Gastroesophageal sphincter (tissue), 4 donors: ENCODE measurements at regions not wholly inside any gene's neighbourhood (a gene's known extent, or its start where the extent isn't known, plus 50 kb on each side); places are given as distances from the start of the nearest gene placed in this dataset.

ENCODE experiments used
- ATAC-seq: fragments of 150-250 bp; one replicate; pipeline ENCODE4 v1.9.1; 2016; ENCODE audit warnings: mild to moderate bottlenecking, moderate library complexity
- H3K27ac ChIP-seq, 4 donors: fragments of 200-600 bp; sonication (generic) in 3 of 4; 1 replicate in 3 of 4; 2 replicates in 1 of 4; pipeline ENCODE4 v1.5.1; 2016 to 2019
- H3K27me3 ChIP-seq: fragments of 200-600 bp; sonication (generic); one replicate; pipeline ENCODE4 v1.5.1; 2019
- H3K36me3 ChIP-seq, 2 donors: fragments of 200-600 bp; sonication (generic); one replicate each; pipeline ENCODE4 v1.5.1; 2019; ENCODE audit warnings: control low read depth in 1 of 2
- H3K4me1 ChIP-seq, 3 donors: fragments of 200-600 bp; sonication (generic); 1 replicate in 2 of 3; 2 replicates in 1 of 3; pipeline ENCODE4 v1.5.1; 2016 to 2019; ENCODE audit warnings: control low read depth in 2 of 3
- H3K4me3 ChIP-seq, 2 donors: fragments of 200-600 bp; sonication (generic); one replicate each; pipeline ENCODE4 v1.5.1; 2019; ENCODE audit warnings: mild to moderate bottlenecking in 1 of 2, moderate library complexity in 1 of 2
- H3K9me3 ChIP-seq, 3 donors: fragments of 200-600 bp; sonication (generic); one replicate each; pipeline ENCODE4 v1.5.1; 2017 to 2019; ENCODE audit warnings: control low read depth in 2 of 3
- EP300 ChIP-seq: sonication (generic); formaldehyde crosslinking; IDR thresholded peaks from one replicate; pipeline ENCODE4 v1.6.1; 2017; ENCODE audit warnings: antibody characterized with exemption, mild to moderate bottlenecking
- POLR2A ChIP-seq, 2 donors: fragments of 450-650 bp; IDR thresholded peaks; one replicate each; pipeline ENCODE4 v1.6.1; 2017; ENCODE audit warnings: antibody characterized with exemption in 2 of 2, mild to moderate bottlenecking in 2 of 2, moderate library complexity in 1 of 2
- POLR2AphosphoS5 ChIP-seq: sonication (generic); formaldehyde crosslinking; IDR thresholded peaks from one replicate; pipeline ENCODE4 v1.6.1; 2017; ENCODE audit warnings: antibody characterized with exemption
- WGBS, 2 donors: methylation state at CpG; one replicate each; pipeline ENCODE4 v1.1.5; 2018; ENCODE audit warnings: low coverage in 1 of 2; 5-methylcytosine and 5-hydroxymethylcytosine counted together
- TF ChIP-seq, protein P1 (sequence below), 4 experiments: fragments of 200-600 bp in 2 of 4; fragments of 450-650 bp in 2 of 4; sonication (generic) in 1 of 4; IDR thresholded peaks; one replicate each; pipeline ENCODE4 v1.5.1; 2017 to 2019; ENCODE audit warnings: antibody characterized with exemption in 4 of 4, mild to moderate bottlenecking in 2 of 4, moderate library complexity in 2 of 4

DNA sequence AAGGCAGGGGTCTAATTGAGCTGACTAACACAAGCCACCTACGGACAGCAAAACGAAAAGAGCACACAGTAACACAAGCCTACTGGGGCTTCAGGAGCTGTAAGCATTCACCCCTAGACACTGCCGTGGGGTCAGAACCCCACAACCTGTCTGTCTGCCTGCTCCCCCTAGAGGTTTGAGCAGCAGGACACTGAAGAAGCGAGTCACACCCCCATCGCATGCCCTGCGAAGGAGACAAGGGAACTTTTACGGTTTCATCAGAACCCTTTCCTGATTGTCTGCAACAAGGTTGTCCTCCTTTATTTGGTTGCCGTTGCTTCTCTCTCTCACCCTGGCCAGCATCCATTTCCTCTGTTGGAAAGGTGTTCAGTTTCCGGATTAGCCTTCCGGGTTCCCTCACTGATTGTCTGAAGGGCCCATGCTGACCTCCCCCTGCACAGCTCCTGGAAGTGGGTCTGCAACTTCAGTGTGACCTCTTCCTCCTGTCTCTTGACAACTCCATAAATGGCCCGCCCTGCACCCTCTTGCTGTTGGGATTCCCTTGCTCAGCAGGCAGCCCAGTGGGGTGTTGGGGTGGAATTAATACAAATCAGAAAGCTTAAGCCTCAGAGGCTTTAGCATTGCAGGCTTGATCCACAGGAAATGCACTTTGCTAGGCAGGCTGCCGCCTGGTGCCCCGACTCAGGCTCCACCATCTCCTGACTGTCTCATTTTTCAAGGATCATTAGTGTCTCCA is 258.9 kb upstream of the TLE4 start:
- 70 to 89% methylated on average over 9 to 10 of the region's 13 CpGs for WGBS, 2 donors
- ATAC-seq, result no peak

DNA sequence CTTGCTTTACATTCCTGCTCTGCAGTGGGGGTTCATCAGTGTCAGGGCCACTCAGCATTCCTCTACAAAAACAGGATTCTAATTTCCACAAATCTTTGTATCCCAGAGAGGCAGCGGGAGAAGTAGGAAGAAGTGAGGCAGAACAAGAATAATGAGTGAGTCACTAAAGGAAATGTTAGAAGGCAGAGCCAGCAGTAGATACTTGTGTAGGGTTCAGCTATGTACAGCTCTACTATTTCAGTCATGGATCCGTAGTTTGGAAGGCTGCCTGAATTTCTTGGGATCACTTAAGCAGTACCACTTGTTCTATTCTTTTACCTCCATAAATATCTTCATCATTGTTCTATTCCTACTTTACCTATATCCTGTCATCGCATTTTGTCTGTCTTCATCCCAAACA is 246.3 kb upstream of the TLE4 start:
- Histone ChIP-seq H3K27ac (no peak overlapping the region), H3K27me3 (no peaks in the 10 kb centered on the region), H3K9me3 (no peaks in the 10 kb centered on the region), H3K36me3 (no peaks in the 10 kb centered on the region), H3K4me1 (no peaks in the 10 kb centered on the region), H3K4me3 (no peak overlapping the region)
- no peak for ATAC-seq
- TF ChIP-seq, protein P1, sequence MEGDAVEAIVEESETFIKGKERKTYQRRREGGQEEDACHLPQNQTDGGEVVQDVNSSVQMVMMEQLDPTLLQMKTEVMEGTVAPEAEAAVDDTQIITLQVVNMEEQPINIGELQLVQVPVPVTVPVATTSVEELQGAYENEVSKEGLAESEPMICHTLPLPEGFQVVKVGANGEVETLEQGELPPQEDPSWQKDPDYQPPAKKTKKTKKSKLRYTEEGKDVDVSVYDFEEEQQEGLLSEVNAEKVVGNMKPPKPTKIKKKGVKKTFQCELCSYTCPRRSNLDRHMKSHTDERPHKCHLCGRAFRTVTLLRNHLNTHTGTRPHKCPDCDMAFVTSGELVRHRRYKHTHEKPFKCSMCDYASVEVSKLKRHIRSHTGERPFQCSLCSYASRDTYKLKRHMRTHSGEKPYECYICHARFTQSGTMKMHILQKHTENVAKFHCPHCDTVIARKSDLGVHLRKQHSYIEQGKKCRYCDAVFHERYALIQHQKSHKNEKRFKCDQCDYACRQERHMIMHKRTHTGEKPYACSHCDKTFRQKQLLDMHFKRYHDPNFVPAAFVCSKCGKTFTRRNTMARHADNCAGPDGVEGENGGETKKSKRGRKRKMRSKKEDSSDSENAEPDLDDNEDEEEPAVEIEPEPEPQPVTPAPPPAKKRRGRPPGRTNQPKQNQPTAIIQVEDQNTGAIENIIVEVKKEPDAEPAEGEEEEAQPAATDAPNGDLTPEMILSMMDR (IDR thresholded peaks at IDR 0.05), result no peak
- no peak for TF ChIP-seq EP300
- TF ChIP-seq POLR2AphosphoS5, result no peak
- no peak for TF ChIP-seq POLR2A (IDR thresholded peaks at IDR 0.05)
- 65 to 84% methylated on average over 3 of the region's 3 CpGs for WGBS, 2 donors

More for the DNA sequence above, 258.9 kb upstream of the TLE4 start:
- Histone ChIP-seq H3K27ac (no peak overlapping the region), H3K27me3 (no peaks in the 10 kb centered on the region), H3K36me3 (no peaks in the 10 kb centered on the region), H3K4me3 (no peak overlapping the region), H3K9me3 (no peaks in the 10 kb centered on the region), H3K4me1 (no peaks in the 10 kb centered on the region)
- TF ChIP-seq EP300 (no peak), POLR2A (IDR thresholded peaks at IDR 0.05) (no peak), POLR2AphosphoS5 (no peak)
- TF ChIP-seq, protein P1 (IDR thresholded peaks at IDR 0.05), result no peak

- Histone ChIP-seq H3K9me3 (no peaks in the 10 kb centered on the region), H3K27me3 (no peaks in the 10 kb centered on the region), H3K27ac (no peak overlapping the region), H3K4me3 (no peak overlapping the region), H3K36me3 (no peaks in the 10 kb centered on the region), H3K4me1 (no peaks in the 10 kb centered on the region)
- WGBS, 2 donors, result 89 to 100% methylated on average over 1 of the region's 1 CpG
- TF ChIP-seq, protein P1 (IDR thresholded peaks at IDR 0.05), result no peak
- ATAC-seq, result no peak
Measured at GRCh38 chr9:79329861-79330260, 241.9 kb upstream of the TLE4 start.

DNA sequence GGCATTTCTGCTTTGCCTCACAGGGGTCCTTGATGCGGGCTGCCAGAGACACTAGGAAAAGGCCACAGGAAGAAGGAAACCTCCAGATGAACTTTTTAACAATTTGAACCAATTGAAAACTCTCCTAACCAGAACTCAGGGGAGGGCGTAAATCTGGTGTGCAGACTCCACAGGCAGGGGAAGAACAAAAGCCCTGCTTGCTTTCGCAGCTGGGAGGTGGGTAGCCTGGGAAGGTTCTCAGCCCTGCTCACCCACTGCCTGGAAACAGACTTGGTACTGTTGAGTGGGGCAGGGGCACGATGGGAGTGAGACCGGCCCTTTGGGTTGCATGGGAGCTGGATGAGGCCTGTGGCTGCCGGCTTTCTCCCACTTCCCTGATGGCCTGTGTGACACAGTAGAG is 237.8 kb upstream of the TLE4 start:
- Histone ChIP-seq H3K9me3 (peaks cover 0 to 20% (median 0%) of the 10 kb centered on the region in 3 donors), H3K36me3 (no peaks in the 10 kb centered on the region), H3K4me1 (no peaks in the 10 kb centered on the region), H3K27ac (no peak overlapping the region), H3K27me3 (no peaks in the 10 kb centered on the region), H3K4me3 (no peak overlapping the region)
- WGBS, 2 donors, result 60 to 100% methylated on average over 1 to 2 of the region's 6 CpGs
- ATAC-seq, result no peak
- TF ChIP-seq POLR2AphosphoS5 (no peak), POLR2A (IDR thresholded peaks at IDR 0.05) (no peak), EP300 (no peak)
- TF ChIP-seq, protein P1 (IDR thresholded peaks at IDR 0.05), result no peak

DNA sequence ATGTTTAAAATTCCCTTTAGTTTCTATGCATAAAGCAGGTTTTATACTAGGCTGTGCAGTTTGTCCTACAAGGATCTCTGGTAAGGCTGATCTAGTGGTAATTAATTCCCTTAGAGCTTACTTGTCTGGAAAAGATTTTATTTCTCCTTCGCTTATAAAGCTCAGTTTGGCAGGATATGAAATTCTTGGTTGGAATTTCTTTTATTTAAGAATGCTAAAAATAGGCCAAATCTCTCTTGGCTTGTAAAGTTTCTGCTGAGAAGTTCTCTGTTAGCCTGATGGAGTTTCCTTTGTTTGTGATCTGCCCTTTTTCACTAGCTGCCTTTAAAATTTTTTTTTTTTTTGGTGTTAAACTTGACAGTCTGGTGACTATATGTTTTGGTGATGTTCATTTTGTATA is 237.1 kb upstream of the TLE4 start:
- Histone ChIP-seq H3K4me3 (no peak overlapping the region), H3K27ac (no peak overlapping the region), H3K4me1 (no peaks in the 10 kb centered on the region), H3K9me3 (peaks cover 0 to 20% (median 0%) of the 10 kb centered on the region in 3 donors), H3K36me3 (no peaks in the 10 kb centered on the region), H3K27me3 (no peaks in the 10 kb centered on the region)
- 0 to 29% methylated on average over 1 of the region's 1 CpG for WGBS, 2 donors
- TF ChIP-seq POLR2A (IDR thresholded peaks at IDR 0.05) (no peak), EP300 (no peak), POLR2AphosphoS5 (no peak)
- TF ChIP-seq, protein P1 (IDR thresholded peaks at IDR 0.05), result no peak
- ATAC-seq, result no peak
